Activated CD8-positive, alpha-beta T cell treated with anti-CD3 and anti-CD28 coated beads, Interleukin-2, amount 10 ng/mL, durations not matched to agents 7 days and 5 days (primary cell): ENCODE measurements at regions not wholly inside any gene's neighbourhood (a gene's known extent, or its start where the extent isn't known, plus 50 kb on each side); places are given as distances from the start of the nearest gene placed in this dataset.
"Not testable (repeated sequence)": the region's sequence is repeated elsewhere in the genome, so short reads cannot be mapped to it uniquely, and the experiment has no call there.

Experiments used
- ATAC-seq: fragments of 150-1000 bp; cut with Tn5 transposase; one replicate; pipeline ENCODE4 v1.10.0; 2021; ENCODE audit warnings: moderate library complexity
- CTCF ChIA-PET: fragments of 350-600 bp; sonication (Branson Sonifier 250); formaldehyde crosslinking; loops from one replicate; lab custom pipeline; 2021; ENCODE audit warnings: antibody characterized with exemption; lab: Charles Lee
- POLR2A ChIA-PET: fragments of 350-600 bp; sonication (Branson Sonifier 250); formaldehyde crosslinking; loops from one replicate; lab custom pipeline; 2021; ENCODE audit warnings: antibody characterized with exemption; lab: Charles Lee
- DNase-seq: peaks from one replicate; pipeline ENCODE4 v3.0.0-alpha.2; 2020
- H3K27ac Mint-ChIP-seq: one replicate; pipeline ENCODE4 v1.8.0; 2021; ENCODE audit warnings: mild to moderate bottlenecking, mixed read lengths
- H3K27me3 Mint-ChIP-seq: one replicate; pipeline ENCODE4 v1.8.0; 2021; ENCODE audit warnings: low read depth, mixed read lengths
- H3K36me3 Mint-ChIP-seq: one replicate; pipeline ENCODE4 v1.8.0; 2021; ENCODE audit warnings: low read depth, mixed read lengths
- H3K4me1 Mint-ChIP-seq: one replicate; pipeline ENCODE4 v1.8.0; 2021; ENCODE audit warnings: low read depth, mixed read lengths
- H3K4me3 Mint-ChIP-seq: one replicate; pipeline ENCODE4 v1.8.0; 2021; ENCODE audit warnings: mild to moderate bottlenecking, mixed read lengths
- H3K9me3 Mint-ChIP-seq: one replicate; pipeline ENCODE4 v1.8.0; 2022; ENCODE audit warnings: mixed read lengths; ENCODE audit not compliant: insufficient read depth

GRCh38 chr2:238771218-238771617, 76.7 kb upstream of the TWIST2 start:
- ATAC-seq (no peak), DNase-seq (no peak)
- H3K36me3 Mint-ChIP-seq: no peaks in the 10 kb centered on the region
- H3K9me3 Mint-ChIP-seq: no peaks in the 10 kb centered on the region
- ChIA-PET POLR2A (no interaction called here), CTCF (no interaction called here)
- peaks cover 4% of the 10 kb centered on the region for H3K27me3 Mint-ChIP-seq
- no peaks in the 10 kb centered on the region for H3K4me1 Mint-ChIP-seq
- no peak overlapping the region for H3K27ac Mint-ChIP-seq
- no peak overlapping the region for H3K4me3 Mint-ChIP-seq

GRCh38 chr2:238771639-238772038, 76.2 kb upstream of the TWIST2 start:
- ChIA-PET CTCF (no interaction called here), POLR2A (no interaction called here)
- no peak overlapping the region for H3K4me3 Mint-ChIP-seq
- H3K36me3 Mint-ChIP-seq: no peaks in the 10 kb centered on the region
- no peak for DNase-seq
- H3K9me3 Mint-ChIP-seq: no peaks in the 10 kb centered on the region
- H3K27me3 Mint-ChIP-seq: peaks cover 4% of the 10 kb centered on the region
- ATAC-seq: no peak
- no peaks in the 10 kb centered on the region for H3K4me1 Mint-ChIP-seq
- H3K27ac Mint-ChIP-seq: no peak overlapping the region

- H3K4me3 Mint-ChIP-seq: no peak overlapping the region
- CTCF ChIA-PET: interaction anchor here (0.6 kb wide), 1 partner anchor 480 kb away, joined by 3 read pairs; no protein-coding TSS in a partner anchor
- no peak for DNase-seq
- POLR2A ChIA-PET: no interaction called here
- H3K27ac Mint-ChIP-seq: no peak overlapping the region
- no peaks in the 10 kb centered on the region for H3K4me1 Mint-ChIP-seq
- no peaks in the 10 kb centered on the region for H3K36me3 Mint-ChIP-seq
- ATAC-seq: no peak
- H3K27me3 Mint-ChIP-seq: peaks cover 4% of the 10 kb centered on the region
- H3K9me3 Mint-ChIP-seq: no peaks in the 10 kb centered on the region
These were observed 75.1 kb upstream of the TWIST2 start for GRCh38 chr2:238772635-238773297.

- ATAC-seq (no peak), DNase-seq (no peak)
- no peaks in the 10 kb centered on the region for H3K4me1 Mint-ChIP-seq
- no peak overlapping the region for H3K4me3 Mint-ChIP-seq
- ChIA-PET CTCF (no interaction called here), POLR2A (no interaction called here)
- H3K27me3 Mint-ChIP-seq: peaks cover 4% of the 10 kb centered on the region
- H3K9me3 Mint-ChIP-seq: no peaks in the 10 kb centered on the region
- no peak overlapping the region for H3K27ac Mint-ChIP-seq
- H3K36me3 Mint-ChIP-seq: no peaks in the 10 kb centered on the region
These were observed 74.4 kb upstream of the TWIST2 start for GRCh38 chr2:238773472-238773871.

- no peaks in the 10 kb centered on the region for H3K36me3 Mint-ChIP-seq
- ChIA-PET CTCF (no interaction called here), POLR2A (no interaction called here)
- ATAC-seq (no peak), DNase-seq (no peak)
- H3K9me3 Mint-ChIP-seq: no peaks in the 10 kb centered on the region
- H3K27ac Mint-ChIP-seq: no peak overlapping the region
- peaks cover 4% of the 10 kb centered on the region for H3K27me3 Mint-ChIP-seq
- H3K4me3 Mint-ChIP-seq: no peak overlapping the region
- H3K4me1 Mint-ChIP-seq: no peaks in the 10 kb centered on the region
These were observed 73.8 kb upstream of the TWIST2 start for GRCh38 chr2:238774071-238774470.

DNA sequence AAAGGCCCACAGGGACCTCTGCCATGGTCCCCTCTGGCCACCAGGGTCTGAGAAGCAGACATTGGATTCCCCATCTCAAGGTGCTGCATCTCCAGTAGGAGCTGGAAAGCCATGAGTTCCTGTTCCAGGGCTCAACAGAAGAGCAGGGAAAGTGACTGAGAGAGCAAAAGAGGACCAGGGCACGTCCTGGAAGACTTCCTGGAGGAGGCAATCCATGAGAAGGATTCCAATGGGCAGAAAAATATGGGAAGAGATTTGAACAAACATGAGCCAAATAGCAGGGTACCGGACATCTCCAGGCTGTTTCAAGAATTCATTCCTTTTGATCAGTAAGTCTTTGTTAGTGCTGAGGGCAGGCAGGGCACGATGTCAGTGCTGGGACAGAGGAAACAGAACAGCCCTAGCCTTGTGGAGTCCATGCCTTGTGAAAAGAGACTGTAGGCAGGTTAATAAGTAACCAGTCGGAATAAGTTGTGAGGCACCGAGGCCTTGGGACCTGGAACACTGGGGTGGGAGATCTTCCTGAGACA, 72.8 kb upstream of the TWIST2 start:
- Mint-ChIP-seq H3K27me3 (peaks cover 2% of the 10 kb centered on the region), H3K4me1 (no peaks in the 10 kb centered on the region)
- POLR2A ChIA-PET: no interaction called here

DNA sequence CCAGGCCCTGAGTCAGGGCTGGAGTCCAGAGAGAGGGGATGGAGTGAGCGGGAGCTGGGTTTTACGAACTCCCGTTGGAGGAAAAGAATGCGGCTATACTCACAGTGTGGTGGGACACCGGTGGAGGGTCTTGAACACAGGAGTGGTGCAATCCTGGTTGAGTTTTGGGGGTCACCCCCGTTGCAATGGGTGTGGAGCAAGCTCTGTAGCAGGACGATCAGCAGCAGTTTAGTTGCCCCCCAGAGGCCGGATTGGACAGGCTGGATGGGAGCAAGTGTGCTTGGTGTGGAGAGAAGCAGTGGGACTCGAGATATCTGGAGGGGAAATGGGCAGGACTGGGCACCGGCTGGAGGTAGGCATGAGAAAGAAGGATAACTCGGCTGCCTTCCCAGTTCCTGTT, 72.3 kb upstream of the TWIST2 start:
- no peaks in the 10 kb centered on the region for H3K9me3 Mint-ChIP-seq
- H3K27ac Mint-ChIP-seq: no peak overlapping the region
- ChIA-PET CTCF (no interaction called here), POLR2A (no interaction called here)
- no peaks in the 10 kb centered on the region for H3K4me1 Mint-ChIP-seq
- ATAC-seq: no peak
- H3K27me3 Mint-ChIP-seq: peaks cover 2% of the 10 kb centered on the region
- H3K36me3 Mint-ChIP-seq: no peaks in the 10 kb centered on the region
- no peak overlapping the region for H3K4me3 Mint-ChIP-seq
- no peak for DNase-seq

More for the DNA sequence above, 72.8 kb upstream of the TWIST2 start:
- Mint-ChIP-seq H3K9me3 (no peaks in the 10 kb centered on the region), H3K36me3 (no peaks in the 10 kb centered on the region), H3K4me3 (no peak overlapping the region), H3K27ac (no peak overlapping the region)
- CTCF ChIA-PET: no interaction called here
- ATAC-seq (no peak), DNase-seq (no peak)

- Mint-ChIP-seq H3K27ac (no peak overlapping the region), H3K36me3 (no peaks in the 10 kb centered on the region), H3K9me3 (no peaks in the 10 kb centered on the region), H3K27me3 (peaks cover 2% of the 10 kb centered on the region), H3K4me1 (no peaks in the 10 kb centered on the region), H3K4me3 (no peak overlapping the region)
- DNase-seq: no peak
- CTCF ChIA-PET: no interaction called here
- POLR2A ChIA-PET: no interaction called here
- no peak for ATAC-seq
These were observed 71.7 kb upstream of the TWIST2 start for GRCh38 chr2:238776003-238776760.

DNA sequence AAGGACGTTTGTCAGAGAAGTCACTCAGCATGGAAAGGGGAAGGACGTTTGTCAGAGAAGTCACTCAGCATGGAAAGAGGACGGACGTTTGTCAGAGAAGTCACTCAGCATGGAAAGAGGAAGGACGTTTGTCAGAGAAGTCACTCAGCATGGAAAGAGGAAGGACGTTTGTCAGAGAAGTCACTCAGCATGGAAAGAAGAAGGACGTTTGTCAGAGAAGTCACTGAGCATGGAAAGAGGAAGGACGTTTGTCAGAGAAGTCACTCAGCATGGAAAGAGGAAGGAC, 71.2 kb upstream of the TWIST2 start:
- H3K36me3 Mint-ChIP-seq, H3K9me3 Mint-ChIP-seq, ATAC-seq, H3K4me3 Mint-ChIP-seq, DNase-seq, POLR2A ChIA-PET, H3K27ac Mint-ChIP-seq, H3K4me1 Mint-ChIP-seq, H3K27me3 Mint-ChIP-seq, CTCF ChIA-PET: not testable (repeated sequence)

GRCh38 chr2:238777369-238778067, 70.4 kb upstream of the TWIST2 start:
- Mint-ChIP-seq H3K27ac (no peak overlapping the region), H3K36me3 (no peaks in the 10 kb centered on the region), H3K4me1 (no peaks in the 10 kb centered on the region), H3K9me3 (no peaks in the 10 kb centered on the region), H3K4me3 (no peak overlapping the region), H3K27me3 (peaks cover 2% of the 10 kb centered on the region)
- POLR2A ChIA-PET: no interaction called here
- no peak for DNase-seq
- no peak for ATAC-seq
- CTCF ChIA-PET: no interaction called here

DNA sequence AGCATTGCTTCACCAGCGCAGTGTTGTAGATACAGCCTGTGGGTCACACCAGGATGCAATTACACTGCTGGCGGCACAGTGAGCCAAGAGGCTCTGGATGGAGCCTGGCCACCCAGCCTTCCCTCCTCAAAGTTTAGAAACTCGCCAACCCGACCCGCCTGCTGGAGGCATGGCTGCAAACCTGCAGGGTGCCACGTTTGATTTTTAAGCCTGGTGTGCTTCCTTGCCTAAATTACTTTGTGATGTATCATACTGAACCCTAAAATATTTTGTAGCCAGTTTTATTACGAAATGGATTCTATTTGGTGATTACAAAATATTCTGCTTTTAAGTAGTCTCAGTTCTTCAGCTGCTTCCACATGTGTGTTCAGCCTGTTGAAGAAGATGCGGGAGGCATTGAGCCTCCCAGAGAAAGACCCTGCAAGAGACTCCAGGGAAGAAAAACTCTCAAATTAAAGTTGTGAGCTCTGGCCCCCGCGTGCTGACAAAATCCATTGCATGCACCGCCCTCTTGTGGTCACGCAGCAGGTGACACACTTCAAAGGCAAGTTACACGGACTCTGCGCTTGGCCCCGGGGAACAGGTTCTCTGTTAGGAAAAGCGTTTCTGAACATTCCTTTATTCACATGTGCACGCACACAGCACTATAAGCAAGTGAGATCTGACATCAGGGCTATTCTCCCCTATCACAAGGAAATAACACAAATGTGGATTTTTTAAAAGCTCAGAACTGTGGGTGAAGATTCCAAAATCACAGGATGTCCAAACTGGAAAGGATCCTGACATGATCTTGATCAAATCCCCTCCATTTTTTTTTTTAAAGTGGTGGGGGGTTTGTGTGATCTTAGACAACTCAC, 63.0 kb upstream of the TWIST2 start:
- Mint-ChIP-seq H3K27me3 (no peaks in the 10 kb centered on the region), H3K4me3 (no peak overlapping the region), H3K9me3 (no peaks in the 10 kb centered on the region), H3K36me3 (no peaks in the 10 kb centered on the region), H3K4me1 (no peaks in the 10 kb centered on the region), H3K27ac (no peak overlapping the region)
- ATAC-seq: peak; percentile 51
- CTCF ChIA-PET: interaction anchor here (0.6 to 2.1 kb wide), 11 partner anchors 25 to 1210 kb away, joined by 3 to 11 read pairs (median 3); no protein-coding TSS in a partner anchor
- peak; percentile 68 for DNase-seq
- POLR2A ChIA-PET: interaction anchor here (0.6 to 0.7 kb wide), 2 partner anchors 639 to 1500 kb away, joined by 4 to 5 read pairs; no protein-coding TSS in a partner anchor
